ACC112 (cell line): ENCODE measurements at regions not wholly inside any gene's neighbourhood (a gene's known extent, or its start where the extent isn't known, plus 50 kb on each side); places are given as distances from the start of the nearest gene placed in this dataset.
"Not testable (repeated sequence)": the region's sequence is repeated elsewhere in the genome, so short reads cannot be mapped to it uniquely, and the experiment has no call there.

ENCODE experiments used
- H2AFZ ChIP-seq: fragments of 200-600 bp; sonication (generic); one replicate; pipeline ENCODE4 v1.6.0; 2017; ENCODE audit warnings: antibody characterized with exemption, low read length; ENCODE audit not compliant: unreplicated experiment
- H3K27ac ChIP-seq: fragments of 200-600 bp; sonication (generic); 2 replicates; pipeline ENCODE4 v1.5.1; 2014; ENCODE audit warnings: low read depth, mild to moderate bottlenecking, antibody characterized with exemption, low read length, moderate library complexity
- H3K27me3 ChIP-seq: fragments of 200-600 bp; sonication (generic); 2 replicates; pipeline ENCODE4 v1.6.1; 2014; ENCODE audit warnings: mild to moderate bottlenecking, antibody characterized with exemption, low read length, moderate library complexity, mixed read lengths; ENCODE audit not compliant: insufficient read depth
- H3K36me3 ChIP-seq: fragments of 200-600 bp; sonication (generic); 2 replicates; pipeline ENCODE4 v1.6.1; 2016; ENCODE audit warnings: mild to moderate bottlenecking, antibody characterized with exemption, low read length, moderate library complexity, mixed read lengths; ENCODE audit not compliant: insufficient read depth
- H3K4me1 ChIP-seq: fragments of 200-600 bp; sonication (generic); one replicate; pipeline ENCODE4 v1.6.1; 2016; ENCODE audit warnings: low read length, mixed read lengths; ENCODE audit not compliant: insufficient read depth, unreplicated experiment, control insufficient read depth
- H3K4me3 ChIP-seq: fragments of 200-600 bp; sonication (generic); 2 replicates; pipeline ENCODE4 v1.5.1; 2014; ENCODE audit warnings: mild to moderate bottlenecking, low read depth, low read length
- H3K79me2 ChIP-seq: fragments of 200-600 bp; sonication (generic); one replicate; pipeline ENCODE4 v1.6.0; 2016; ENCODE audit warnings: low read length; ENCODE audit not compliant: control insufficient read depth, unreplicated experiment, insufficient read depth

GRCh38 chr4:79850626-79851025 is 222.4 kb downstream of the ANTXR2 start:
- Histone ChIP-seq H3K27me3 (no peaks in the 10 kb centered on the region), H3K36me3 (no peaks in the 10 kb centered on the region), H2AFZ (no peak overlapping the region), H3K4me1 (peaks cover 9% of the 10 kb centered on the region), H3K79me2 (no peaks in the 10 kb centered on the region), H3K27ac (no peak overlapping the region), H3K4me3 (no peak overlapping the region)

GRCh38 chr4:79848329-79848728 is 224.7 kb downstream of the ANTXR2 start:
- peaks cover 9% of the 10 kb centered on the region for H3K4me1 ChIP-seq
- no peak overlapping the region for H2AFZ ChIP-seq
- no peaks in the 10 kb centered on the region for H3K27me3 ChIP-seq
- no peaks in the 10 kb centered on the region for H3K36me3 ChIP-seq
- no peak overlapping the region for H3K4me3 ChIP-seq
- no peak overlapping the region for H3K27ac ChIP-seq
- no peaks in the 10 kb centered on the region for H3K79me2 ChIP-seq

- Histone ChIP-seq H3K4me3 (no peak overlapping the region), H3K27me3 (no peaks in the 10 kb centered on the region), H2AFZ (no peak overlapping the region), H3K36me3 (no peaks in the 10 kb centered on the region), H3K27ac (no peak overlapping the region), H3K79me2 (no peaks in the 10 kb centered on the region), H3K4me1 (peaks cover 6% of the 10 kb centered on the region)
These were observed 225.6 kb downstream of the ANTXR2 start for GRCh38 chr4:79847411-79847810.

GRCh38 chr4:79842162-79842561 is 230.9 kb downstream of the ANTXR2 start:
- H3K36me3 ChIP-seq: no peaks in the 10 kb centered on the region
- H2AFZ ChIP-seq: no peak overlapping the region
- no peaks in the 10 kb centered on the region for H3K4me1 ChIP-seq
- no peaks in the 10 kb centered on the region for H3K27me3 ChIP-seq
- H3K79me2 ChIP-seq: no peaks in the 10 kb centered on the region
- H3K27ac ChIP-seq: no peak overlapping the region
- H3K4me3 ChIP-seq: no peak overlapping the region

- no peaks in the 10 kb centered on the region for H3K36me3 ChIP-seq
- no peak overlapping the region for H3K4me3 ChIP-seq
- no peaks in the 10 kb centered on the region for H3K27me3 ChIP-seq
- H3K27ac ChIP-seq: no peak overlapping the region
- H3K79me2 ChIP-seq: no peaks in the 10 kb centered on the region
- no peaks in the 10 kb centered on the region for H3K4me1 ChIP-seq
- H2AFZ ChIP-seq: no peak overlapping the region
These were observed 239.2 kb downstream of the ANTXR2 start for GRCh38 chr4:79833857-79834256.

- H3K4me3 ChIP-seq: no peak overlapping the region
These were observed 241.1 kb downstream of the ANTXR2 start for GRCh38 chr4:79831701-79832514.

GRCh38 chr4:79831119-79831528 is 241.9 kb downstream of the ANTXR2 start:
- Histone ChIP-seq H3K4me3 (no peak overlapping the region), H3K4me1 (no peaks in the 10 kb centered on the region), H3K27me3 (no peaks in the 10 kb centered on the region), H3K36me3 (no peaks in the 10 kb centered on the region), H3K79me2 (no peaks in the 10 kb centered on the region), H2AFZ (no peak overlapping the region), H3K27ac (no peak overlapping the region)

More at GRCh38 chr4:79831701-79832514, 241.1 kb downstream of the ANTXR2 start:
- H3K79me2 ChIP-seq: no peaks in the 10 kb centered on the region
- H3K36me3 ChIP-seq: no peaks in the 10 kb centered on the region
- no peak overlapping the region for H3K27ac ChIP-seq
- H2AFZ ChIP-seq: no peak overlapping the region
- no peaks in the 10 kb centered on the region for H3K4me1 ChIP-seq
- H3K27me3 ChIP-seq: no peaks in the 10 kb centered on the region

GRCh38 chr4:79827283-79827682 is 245.7 kb downstream of the ANTXR2 start:
- Histone ChIP-seq H2AFZ (no peak overlapping the region), H3K79me2 (no peaks in the 10 kb centered on the region), H3K4me1 (no peaks in the 10 kb centered on the region), H3K4me3 (no peak overlapping the region), H3K36me3 (no peaks in the 10 kb centered on the region), H3K27ac (no peak overlapping the region), H3K27me3 (no peaks in the 10 kb centered on the region)

- H3K4me3 ChIP-seq: no peak overlapping the region
- H3K27ac ChIP-seq: no peak overlapping the region
- no peaks in the 10 kb centered on the region for H3K79me2 ChIP-seq
- no peaks in the 10 kb centered on the region for H3K27me3 ChIP-seq
- H2AFZ ChIP-seq: no peak overlapping the region
- no peaks in the 10 kb centered on the region for H3K36me3 ChIP-seq
- H3K4me1 ChIP-seq: no peaks in the 10 kb centered on the region
These were observed 249.8 kb downstream of the ANTXR2 start for GRCh38 chr4:79823148-79823763.

GRCh38 chr4:79820427-79820826 is 252.6 kb downstream of the ANTXR2 start:
- no peaks in the 10 kb centered on the region for H3K79me2 ChIP-seq

GRCh38 chr4:79807933-79808332 is 265.1 kb downstream of the ANTXR2 start:
- not testable (repeated sequence) for H3K79me2 ChIP-seq, H3K36me3 ChIP-seq, H2AFZ ChIP-seq, H3K4me1 ChIP-seq, H3K27me3 ChIP-seq, H3K27ac ChIP-seq, H3K4me3 ChIP-seq

More at GRCh38 chr4:79820427-79820826, 252.6 kb downstream of the ANTXR2 start:
- no peaks in the 10 kb centered on the region for H3K4me1 ChIP-seq
- H2AFZ ChIP-seq: no peak overlapping the region
- H3K36me3 ChIP-seq: no peaks in the 10 kb centered on the region
- no peak overlapping the region for H3K4me3 ChIP-seq
- H3K27me3 ChIP-seq: no peaks in the 10 kb centered on the region
- no peak overlapping the region for H3K27ac ChIP-seq
